GM23338 (cell line): ENCODE measurements at regions not wholly inside any gene's neighbourhood (a gene's known extent, or its start where the extent isn't known, plus 50 kb on each side); places are given as distances from the start of the nearest gene placed in this dataset.

Experiments used
- ATAC-seq: fragments of 200-7000 bp; cut with Tn5 transposase; 3 replicates; pipeline ENCODE4 v1.9.1; 2020
- DNase-seq: peaks from one replicate; pipeline ENCODE4 v3.0.0-alpha.2; 2015; ENCODE audit warnings: low spot score
- H2AFZ ChIP-seq: fragments of 200-600 bp; sonication (generic); 2 replicates; pipeline ENCODE4 v1.8.0; 2016; ENCODE audit warnings: antibody characterized with exemption, mild to moderate bottlenecking, moderate library complexity
- H3F3A ChIP-seq: fragments of 200-600 bp; sonication (generic); replicated peaks from 2 replicates; pipeline ENCODE4 v1.8.0; 2017; ENCODE audit warnings: antibody characterized with exemption, mixed run types, low read depth
- H3K27ac ChIP-seq: fragments of 200-600 bp; sonication (generic); 2 replicates; pipeline ENCODE4 v1.6.1; 2016; ENCODE audit warnings: low read depth
- H3K27me3 ChIP-seq: fragments of 200-600 bp; sonication (generic); 2 replicates; pipeline ENCODE4 v1.8.0; 2016; ENCODE audit warnings: mild to moderate bottlenecking, mixed run types, moderate library complexity; ENCODE audit not compliant: insufficient read depth
- H3K36me3 ChIP-seq: fragments of 200-600 bp; sonication (generic); 2 replicates; pipeline ENCODE4 v1.8.0; 2016; ENCODE audit warnings: mild to moderate bottlenecking; ENCODE audit not compliant: insufficient read depth
- H3K4me1 ChIP-seq: fragments of 200-600 bp; sonication (generic); 2 replicates; pipeline ENCODE4 v1.8.0; 2016; ENCODE audit warnings: mild to moderate bottlenecking, moderate library complexity; ENCODE audit not compliant: insufficient read depth
- H3K4me2 ChIP-seq: fragments of 200-600 bp; sonication (generic); 2 replicates; pipeline ENCODE4 v1.7.1; 2017; ENCODE audit warnings: mixed run types
- H3K4me3 ChIP-seq: fragments of 200-600 bp; sonication (generic); 2 replicates; pipeline ENCODE4 v1.6.1; 2016; ENCODE audit warnings: mixed run types
- H3K79me2 ChIP-seq: fragments of 200-600 bp; sonication (generic); replicated peaks from 2 replicates; pipeline ENCODE4 v1.8.0; 2017; ENCODE audit warnings: mild to moderate bottlenecking; ENCODE audit not compliant: insufficient read depth
- H3K9me2 ChIP-seq: fragments of 200-600 bp; sonication (generic); 2 replicates; pipeline ENCODE4 v1.8.0; 2017; ENCODE audit not compliant: insufficient read depth
- H4K20me1 ChIP-seq: fragments of 200-600 bp; sonication (generic); replicated peaks from 2 replicates; pipeline ENCODE4 v1.8.0; 2017; ENCODE audit warnings: mild to moderate bottlenecking; ENCODE audit not compliant: insufficient read depth
- H3K27ac Mint-ChIP-seq: 2 replicates; pipeline ENCODE4 v1.8.0; 2020; ENCODE audit warnings: inconsistent platforms, mild to moderate bottlenecking, moderate library complexity, mixed read lengths
- H3K27me3 Mint-ChIP-seq: 3 replicates; pipeline ENCODE4 v1.8.0; 2022; ENCODE audit warnings: low read depth, mild to moderate bottlenecking, moderate library complexity, mixed read lengths, inconsistent platforms; ENCODE audit not compliant: insufficient read depth, poor library complexity
- H3K36me3 Mint-ChIP-seq: 3 replicates; pipeline ENCODE4 v1.8.0; 2021; ENCODE audit warnings: low read depth, mild to moderate bottlenecking, inconsistent platforms, moderate library complexity, mixed read lengths
- H3K4me1 Mint-ChIP-seq: 3 replicates; pipeline ENCODE4 v1.8.0; 2020; ENCODE audit warnings: mild to moderate bottlenecking, inconsistent platforms, mixed read lengths
- H3K4me3 Mint-ChIP-seq: 3 replicates; pipeline ENCODE4 v1.8.0; 2021; ENCODE audit warnings: moderate library complexity, mild to moderate bottlenecking, inconsistent platforms, mixed read lengths
- H3K9me3 Mint-ChIP-seq: 3 replicates; pipeline ENCODE4 v1.8.0; 2020; ENCODE audit warnings: moderate library complexity, mild to moderate bottlenecking, inconsistent platforms, mixed read lengths
- CREB1 ChIP-seq: fragments of 250-450 bp; sonication (Bioruptor Pico); IDR thresholded peaks from 2 replicates; pipeline ENCODE4 v1.5.0; 2020; ENCODE audit warnings: low read depth, mild to moderate bottlenecking, moderate library complexity
- CTCF ChIP-seq, 2 experiments: fragments of 200-600 bp in 1 of 2; sonication (generic) in 1 of 2; conservative IDR thresholded peaks; 2 replicates each; pipeline versions ENCODE4 v1.5.1 to v1.6.1; 2016 to 2017; ENCODE audit warnings: antibody characterized with exemption in 2 of 2, low read depth in 2 of 2, mild to moderate bottlenecking in 2 of 2, moderate library complexity in 1 of 2
- ETS1 ChIP-seq: IDR thresholded peaks from 2 replicates; pipeline ENCODE4 v1.6.1; 2016; ENCODE audit warnings: antibody characterized with exemption
- EZH2 ChIP-seq: fragments of 200-600 bp; sonication (generic); IDR thresholded peaks from one replicate; pipeline ENCODE4 v1.8.0; 2017; ENCODE audit warnings: antibody characterized with exemption, mild to moderate bottlenecking, low read depth; ENCODE audit not compliant: unreplicated experiment
- EZH2phosphoT487 ChIP-seq: fragments of 200-600 bp; sonication (generic); IDR thresholded peaks from one replicate; pipeline ENCODE4 v1.8.1; 2018; ENCODE audit warnings: antibody characterized with exemption; ENCODE audit not compliant: unreplicated experiment
- JUNB ChIP-seq: IDR thresholded peaks from one replicate; pipeline ENCODE4 v1.6.1; 2016; ENCODE audit warnings: antibody characterized with exemption; ENCODE audit not compliant: unreplicated experiment
- NANOG ChIP-seq: IDR thresholded peaks from 2 replicates; pipeline ENCODE4 v1.6.1; 2016; ENCODE audit warnings: antibody characterized with exemption, borderline replicate concordance
- POLR2AphosphoS5 ChIP-seq: IDR thresholded peaks from 2 replicates; pipeline ENCODE4 v1.6.1; 2016; ENCODE audit warnings: antibody characterized with exemption, low read depth
- REST ChIP-seq: IDR thresholded peaks from one replicate; pipeline ENCODE4 v1.6.1; 2018; ENCODE audit warnings: antibody characterized with exemption; ENCODE audit not compliant: unreplicated experiment
- STAT1 ChIP-seq: IDR thresholded peaks from one replicate; pipeline ENCODE4 v1.6.1; 2016; ENCODE audit warnings: antibody characterized with exemption; ENCODE audit not compliant: unreplicated experiment
- ZNF114 ChIP-seq: fragments of 250-450 bp; sonication (Bioruptor Pico); IDR thresholded peaks from 2 replicates; pipeline ENCODE4 v1.5.0; 2020; ENCODE audit warnings: mild to moderate bottlenecking, moderate library complexity
- ZNF331 ChIP-seq: fragments of 250-450 bp; sonication (Bioruptor Pico); IDR thresholded peaks from 2 replicates; pipeline ENCODE4 v1.5.0; 2020; ENCODE audit warnings: low read depth, mild to moderate bottlenecking, moderate library complexity
- ZNF462 ChIP-seq: fragments of 250-450 bp; sonication (Bioruptor Pico); IDR thresholded peaks from 2 replicates; pipeline ENCODE4 v1.5.0; 2020; ENCODE audit warnings: mild to moderate bottlenecking, moderate library complexity

- no peaks in the 10 kb centered on the region for H3K9me3 Mint-ChIP-seq
- no peak overlapping the region for H3K27ac ChIP-seq
- no peaks in the 10 kb centered on the region for H4K20me1 ChIP-seq
- H3K36me3 Mint-ChIP-seq: no peaks in the 10 kb centered on the region
- no peaks in the 10 kb centered on the region for H3K79me2 ChIP-seq
- no peak for TF ChIP-seq CTCF (conservative IDR thresholded peaks at IDR 0.05; ENCODE audit: low read depth in 2 of 2)
- no peak for TF ChIP-seq ETS1
- TF ChIP-seq ZNF462 (CRISPR knock-in tag): no peak
- no peak for TF ChIP-seq ZNF331 (CRISPR knock-in tag)
- no peak for TF ChIP-seq ZNF114 (CRISPR knock-in tag)
- TF ChIP-seq EZH2phosphoT487: no peak
- no peak for TF ChIP-seq POLR2AphosphoS5
- no peak for TF ChIP-seq JUNB
- no peak for TF ChIP-seq CREB1 (CRISPR knock-in tag)
- no peak for TF ChIP-seq REST
- no peak for TF ChIP-seq STAT1
- no peak for TF ChIP-seq EZH2
- no peak for TF ChIP-seq NANOG
- no peak overlapping the region for H2AFZ ChIP-seq
- no peaks in the 10 kb centered on the region; the same call in 1 of the 2 replicates for H3K4me1 ChIP-seq
- DNase-seq (no peak), ATAC-seq (no peak)
- peaks cover 17% of the 10 kb centered on the region for H3K4me1 Mint-ChIP-seq
- no peaks in the 10 kb centered on the region for H3K9me2 ChIP-seq
- H3K27me3 Mint-ChIP-seq: peaks cover 2% of the 10 kb centered on the region
- no peaks in the 10 kb centered on the region for H3F3A ChIP-seq
- H3K4me3 ChIP-seq: no peak overlapping the region
- H3K27ac Mint-ChIP-seq: no peak overlapping the region
- H3K4me3 Mint-ChIP-seq: no peak overlapping the region
- no peaks in the 10 kb centered on the region for H3K27me3 ChIP-seq
- H3K36me3 ChIP-seq: no peaks in the 10 kb centered on the region
- H3K4me2 ChIP-seq: no peak overlapping the region
Observed at GRCh38 chr12:63069860-63070617, 81.0 kb downstream of the AVPR1A start.
